ENCODE measurements at regions not wholly inside any gene's neighbourhood (a gene's known extent, or its start where the extent isn't known, plus 50 kb on each side); places are given as distances from the start of the nearest gene placed in this dataset.

- H3K27me3 Mint-ChIP-seq (ENCODE audit: low read depth), result no peaks in the 10 kb centered on the region
- no peak for DNase-seq (ENCODE audit: low spot score in 2 of 2, unreplicated experiment in 2 of 2)
- H3K27ac Mint-ChIP-seq, result no peak overlapping the region
- no peak overlapping the region for H3K4me3 Mint-ChIP-seq
- no peak for TF ChIP-seq CTCF (IDR thresholded peaks at IDR 0.05; ENCODE audit: unreplicated experiment)
- no peaks in the 10 kb centered on the region for H3K36me3 Mint-ChIP-seq
- H3K4me1 Mint-ChIP-seq, result peaks cover 6% of the 10 kb centered on the region
- peaks cover 3% of the 10 kb centered on the region for H3K9me3 Mint-ChIP-seq
These were observed 493.1 kb downstream of the REEP3 start for GRCh38 chr10:64014281-64014680.

- Mint-ChIP-seq H3K27me3 (ENCODE audit: low read depth) (no peaks in the 10 kb centered on the region), H3K27ac (no peak overlapping the region), H3K4me3 (no peak overlapping the region), H3K36me3 (no peaks in the 10 kb centered on the region), H3K4me1 (no peaks in the 10 kb centered on the region), H3K9me3 (peaks cover 15% of the 10 kb centered on the region)
- DNase-seq (ENCODE audit: low spot score in 2 of 2, unreplicated experiment in 2 of 2), result no peak
- TF ChIP-seq CTCF (IDR thresholded peaks at IDR 0.05; ENCODE audit: unreplicated experiment), result no peak
These were observed 502.8 kb downstream of the REEP3 start for GRCh38 chr10:64023926-64024470.

- no peak for TF ChIP-seq CTCF (IDR thresholded peaks at IDR 0.05; ENCODE audit: unreplicated experiment)
- Mint-ChIP-seq H3K27ac (no peak overlapping the region), H3K4me1 (peaks cover 17% of the 10 kb centered on the region), H3K27me3 (ENCODE audit: low read depth) (peaks cover 6% of the 10 kb centered on the region), H3K9me3 (no peaks in the 10 kb centered on the region), H3K36me3 (no peaks in the 10 kb centered on the region), H3K4me3 (no peak overlapping the region)
- DNase-seq (ENCODE audit: low spot score in 2 of 2, unreplicated experiment in 2 of 2), result no peak
These were observed 512.5 kb downstream of the REEP3 start for GRCh38 chr10:64033711-64034110.

- Mint-ChIP-seq H3K4me1 (peaks cover 17% of the 10 kb centered on the region), H3K9me3 (no peaks in the 10 kb centered on the region), H3K27ac (no peak overlapping the region), H3K4me3 (no peak overlapping the region), H3K27me3 (ENCODE audit: low read depth) (peaks cover 6% of the 10 kb centered on the region), H3K36me3 (no peaks in the 10 kb centered on the region)
- no peak for TF ChIP-seq CTCF (IDR thresholded peaks at IDR 0.05; ENCODE audit: unreplicated experiment)
- DNase-seq (ENCODE audit: low spot score in 2 of 2, unreplicated experiment in 2 of 2), result no peak
These were observed 515.2 kb downstream of the REEP3 start for GRCh38 chr10:64036321-64036930.

- peaks cover 17% of the 10 kb centered on the region for H3K4me1 Mint-ChIP-seq
- H3K4me3 Mint-ChIP-seq, result no peak overlapping the region
These were observed 516.0 kb downstream of the REEP3 start for GRCh38 chr10:64037071-64037661.

More at GRCh38 chr10:64037071-64037661, 516.0 kb downstream of the REEP3 start:
- no peak for DNase-seq (ENCODE audit: low spot score in 2 of 2, unreplicated experiment in 2 of 2)
- H3K9me3 Mint-ChIP-seq, result no peaks in the 10 kb centered on the region
- peaks cover 6% of the 10 kb centered on the region for H3K27me3 Mint-ChIP-seq (ENCODE audit: low read depth)
- no peak overlapping the region for H3K27ac Mint-ChIP-seq
- no peak for TF ChIP-seq CTCF (IDR thresholded peaks at IDR 0.05; ENCODE audit: unreplicated experiment)
- no peaks in the 10 kb centered on the region for H3K36me3 Mint-ChIP-seq

All from mesothelial cell of epicardium (in vitro differentiated cells).